Endothelial cell of umbilical vein (primary cell): ENCODE measurements at regions not wholly inside any gene's neighbourhood (a gene's known extent, or its start where the extent isn't known, plus 50 kb on each side); places are given as distances from the start of the nearest gene placed in this dataset.

Source experiments
- BruUV-seq: library from RNA; stranded (reverse); fragments of 400-500 nt; replicated peaks from 2 replicates; lab custom pipeline; 2021; lab: Mats Ljungman, UMichigan
- CTCF ChIA-PET: fragments of 300-600, 350-600 bp; sonication (Branson Sonifier 250); formaldehyde crosslinking; loops from one replicate; lab custom pipeline; 2021; ENCODE audit warnings: antibody characterized with exemption, inconsistent platforms; lab: Charles Lee
- POLR2A ChIA-PET: fragments of 300-600, 350-600 bp; sonication (Branson Sonifier 250); formaldehyde crosslinking; loops from one replicate; lab custom pipeline; 2021; ENCODE audit warnings: antibody characterized with exemption, inconsistent platforms; lab: Charles Lee
- DNase-seq: peaks from one replicate; pipeline ENCODE4 v3.0.0-alpha.2; 2011; ENCODE audit warnings: low read depth, low spot score
- FAIRE-seq: peaks from 2 replicates; lab custom pipeline; 2011; peaks lifted over from hg19 to GRCh38; lab: Jason Lieb, UNC
- H2AFZ ChIP-seq: 2 replicates; pipeline ENCODE4 v1.6.0; 2012; ENCODE audit warnings: low read depth, low read length, control low read depth, inconsistent platforms
- H3K27ac ChIP-seq: 2 replicates; pipeline ENCODE4 v1.5.1; 2011; ENCODE audit warnings: low read depth, mild to moderate bottlenecking, control low read depth, low read length, moderate library complexity; ENCODE audit not compliant: insufficient read depth
- H3K27me3 ChIP-seq, 2 experiments: 2 replicates each; pipeline versions ENCODE4 v1.6.0 to v1.6.1; 2011; ENCODE audit warnings: low read length in 2 of 2, mixed read lengths in 1 of 2; ENCODE audit not compliant: control insufficient read depth in 2 of 2, insufficient read depth in 2 of 2
- H3K36me3 ChIP-seq, 2 experiments: 2 replicates in 1 of 2; 3 replicates in 1 of 2; pipeline ENCODE4 v1.5.1; 2011; ENCODE audit warnings: low read length in 2 of 2, mild to moderate bottlenecking in 1 of 2, moderate library complexity in 1 of 2; ENCODE audit not compliant: control insufficient read depth in 2 of 2, insufficient read depth in 2 of 2; ENCODE audit errors: extremely low read depth in 1 of 2
- H3K4me1 ChIP-seq: 3 replicates; pipeline ENCODE4 v1.5.1; 2011; ENCODE audit warnings: mild to moderate bottlenecking, low read length; ENCODE audit not compliant: control insufficient read depth, insufficient read depth; ENCODE audit errors: extremely low read depth
- H3K4me2 ChIP-seq: 2 replicates; pipeline ENCODE4 v1.6.1; 2011; ENCODE audit warnings: low read length, control low read depth, mixed read lengths; ENCODE audit not compliant: insufficient read depth
- H3K4me3 ChIP-seq, 3 experiments: fragments of 200-600 bp in 1 of 3; sonication (generic), shearing (Covaris generic) in 1 of 3; replicated peaks in 1 of 3; 2 replicates each; pipeline ENCODE4 v1.5.1; 2011 to 2016; ENCODE audit warnings: control low read depth in 3 of 3, low read length in 3 of 3, mild to moderate bottlenecking in 2 of 3, inconsistent platforms in 1 of 3, low read depth in 1 of 3, moderate library complexity in 1 of 3; ENCODE audit not compliant: insufficient read depth in 1 of 3
- H3K79me2 ChIP-seq: 2 replicates; pipeline ENCODE4 v1.6.0; 2012; ENCODE audit warnings: low read length, inconsistent platforms; ENCODE audit not compliant: control insufficient read depth, insufficient read depth
- H3K9ac ChIP-seq: replicated peaks from 2 replicates; pipeline ENCODE3; 2011; ENCODE audit warnings: low read length, control low read depth; ENCODE audit not compliant: insufficient read depth; ENCODE audit errors: extremely low read depth
- H3K9me1 ChIP-seq: replicated peaks from 3 replicates; pipeline ENCODE4 v1.6.0; 2011; ENCODE audit warnings: mild to moderate bottlenecking, low read length; ENCODE audit not compliant: control insufficient read depth, insufficient read depth; ENCODE audit errors: extremely low read depth
- H3K9me3 ChIP-seq: replicated peaks from 2 replicates; pipeline ENCODE4 v1.5.1; 2012; ENCODE audit warnings: low read length, inconsistent platforms; ENCODE audit not compliant: control insufficient read depth, insufficient read depth
- H4K20me1 ChIP-seq: replicated peaks from 2 replicates; pipeline ENCODE3; 2011; ENCODE audit warnings: mild to moderate bottlenecking, low read length; ENCODE audit not compliant: control insufficient read depth, insufficient read depth; ENCODE audit errors: extremely low read depth
- CTCF ChIP-seq, 2 donors: IDR thresholded peaks; 1 replicate in 1 of 2; 2 replicates in 1 of 2; pipeline ENCODE4 v1.5.1; 2011; ENCODE audit warnings: low read length in 2 of 2, mild to moderate bottlenecking in 2 of 2, moderate library complexity in 2 of 2, control low read depth in 1 of 2, inconsistent platforms in 1 of 2, low read depth in 1 of 2; ENCODE audit not compliant: insufficient read depth in 1 of 2; ENCODE audit errors: extremely low read depth in 1 of 2
- EZH2 ChIP-seq: IDR thresholded peaks from 2 replicates; pipeline ENCODE4 v1.6.1; 2012; ENCODE audit warnings: borderline replicate concordance, low read depth, mild to moderate bottlenecking, moderate library complexity, low read length, inconsistent platforms; ENCODE audit not compliant: severe bottlenecking
- FOS ChIP-seq: IDR thresholded peaks from 2 replicates; pipeline ENCODE4 v1.6.1; 2011; ENCODE audit warnings: mild to moderate bottlenecking, low read length, moderate library complexity, borderline replicate concordance; ENCODE audit not compliant: insufficient read depth
- GATA2 ChIP-seq: IDR thresholded peaks from 2 replicates; pipeline ENCODE4 v1.7.0; 2011; ENCODE audit warnings: low read depth, mild to moderate bottlenecking, moderate library complexity, mixed read lengths, low read length; ENCODE audit not compliant: insufficient read length, insufficient read depth
- JUN ChIP-seq: IDR thresholded peaks from 2 replicates; pipeline ENCODE4 v1.6.1; 2011; ENCODE audit warnings: borderline replicate concordance, low read depth; ENCODE audit not compliant: insufficient read length, insufficient read depth
- MYC ChIP-seq: IDR thresholded peaks from one replicate; pipeline ENCODE4 v1.6.1; 2011; ENCODE audit warnings: mild to moderate bottlenecking, low read depth, low read length
- POLR2A ChIP-seq: IDR thresholded peaks from 2 replicates; pipeline ENCODE4 v1.6.1; 2012; ENCODE audit warnings: low read depth, mild to moderate bottlenecking, control low read depth, low read length
- POLR2AphosphoS5 ChIP-seq: IDR thresholded peaks from 2 replicates; pipeline ENCODE4 v1.6.1; 2012; ENCODE audit warnings: low read depth, mild to moderate bottlenecking, control low read depth, low read length, moderate library complexity; ENCODE audit not compliant: insufficient read depth
- dilution Hi-C: fragments of 300-500 bp; cut with MboI; formaldehyde crosslinking; loops from one replicate; pipeline ENCODE4 v1.15.0; 2019; ENCODE audit warnings: low sequenced_read_pairs; ENCODE audit not compliant: extremely low pct_ligation_motif_present
- intact Hi-C: fragments of 100-400 bp; cut with micrococcal nuclease; formaldehyde crosslinking; loops from one replicate; pipeline ENCODE4 v1.10.0; 2022
- TF ChIP-seq, protein P1 (sequence below): IDR thresholded peaks from 2 replicates; pipeline ENCODE4 v1.6.1; 2011; ENCODE audit not compliant: insufficient read depth, insufficient read length

- Histone ChIP-seq H4K20me1 (no peaks in the 10 kb centered on the region), H3K4me1 (peaks cover 20% of the 10 kb centered on the region), H3K27me3 (no peaks in the 10 kb centered on the region), H3K9me1 (no peaks in the 10 kb centered on the region), H2AFZ (peak overlapping the region; percentile 31), H3K27ac (no peak overlapping the region), H3K4me2 (peak overlapping the region; percentile 77), H3K79me2 (no peaks in the 10 kb centered on the region), H3K9me3 (no peaks in the 10 kb centered on the region), H3K4me3 (peak overlapping the region; percentile 3 to 78 (median 29)), H3K36me3 (no peaks in the 10 kb centered on the region), H3K9ac (no peak overlapping the region)
- BruUV-seq = no TSS peak
- CTCF ChIA-PET = interaction anchor here (1.3 to 4.8 kb wide), 2 partner anchors 8 to 246 kb away, joined by 3 to 30 read pairs; no protein-coding TSS in a partner anchor
- TF ChIP-seq FOS = no peak
- no peak for TF ChIP-seq GATA2
- no peak for TF ChIP-seq CTCF (IDR thresholded peaks at IDR 0.05; ENCODE audit: extremely low read depth in 1 of 2, insufficient read depth in 1 of 2, low read depth in 1 of 2, low read length in 2 of 2)
- no peak for TF ChIP-seq POLR2AphosphoS5
- no peak for TF ChIP-seq JUN
- TF ChIP-seq MYC = no peak
- no peak for TF ChIP-seq POLR2A
- TF ChIP-seq, protein P1, sequence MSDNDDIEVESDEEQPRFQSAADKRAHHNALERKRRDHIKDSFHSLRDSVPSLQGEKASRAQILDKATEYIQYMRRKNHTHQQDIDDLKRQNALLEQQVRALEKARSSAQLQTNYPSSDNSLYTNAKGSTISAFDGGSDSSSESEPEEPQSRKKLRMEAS = no peak
- TF ChIP-seq EZH2 = no peak
- DNase-seq = no peak
- dilution Hi-C loops (no loop called here), intact Hi-C loops (loop anchor here (1.0 to 2.0 kb wide), 2 partner anchors 7 to 55 kb away; no protein-coding TSS in a partner anchor)
- peak; percentile 15 for FAIRE-seq
- POLR2A ChIA-PET = no interaction called here
Observed at GRCh38 chr16:85555719-85556455, 57.2 kb upstream of the GSE1 start.
